NCI-H2171 (cell line): ENCODE measurements at regions not wholly inside any gene's neighbourhood (a gene's known extent, or its start where the extent isn't known, plus 50 kb on each side); places are given as distances from the start of the nearest gene placed in this dataset.
"Not testable (repeated sequence)": the region's sequence is repeated elsewhere in the genome, so short reads cannot be mapped to it uniquely, and the experiment has no call there.

Source experiments
- DNase-seq: peaks from one replicate; lab custom pipeline; 2025; lab: John Stamatoyannopoulos, UW

DNA sequence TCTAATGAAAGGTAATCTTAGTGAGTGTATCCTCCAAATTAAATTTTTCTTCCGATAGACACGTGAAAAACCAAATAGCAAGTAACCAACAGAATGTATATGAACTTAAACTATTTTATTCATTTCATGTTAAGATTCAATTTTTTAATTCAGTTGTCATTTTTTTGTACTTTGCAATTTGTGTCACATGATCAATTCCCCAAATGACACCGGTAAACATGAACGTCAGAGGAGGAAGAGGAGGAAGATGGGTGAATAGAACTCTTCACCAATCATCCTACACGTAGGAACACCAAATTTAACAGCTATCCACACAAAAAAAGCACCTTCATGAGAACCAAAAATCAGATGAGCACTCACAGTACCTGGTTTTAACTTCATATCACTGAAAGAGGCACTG is 401.4 kb upstream of the MIR17HG start:
- DNase-seq: not testable (repeated sequence)

GRCh38 chr13:90947976-90948375 is 399.5 kb upstream of the MIR17HG start:
- DNase-seq: no peak

- no peak for DNase-seq
These were observed 397.3 kb upstream of the MIR17HG start for GRCh38 chr13:90950160-90950559.

DNA sequence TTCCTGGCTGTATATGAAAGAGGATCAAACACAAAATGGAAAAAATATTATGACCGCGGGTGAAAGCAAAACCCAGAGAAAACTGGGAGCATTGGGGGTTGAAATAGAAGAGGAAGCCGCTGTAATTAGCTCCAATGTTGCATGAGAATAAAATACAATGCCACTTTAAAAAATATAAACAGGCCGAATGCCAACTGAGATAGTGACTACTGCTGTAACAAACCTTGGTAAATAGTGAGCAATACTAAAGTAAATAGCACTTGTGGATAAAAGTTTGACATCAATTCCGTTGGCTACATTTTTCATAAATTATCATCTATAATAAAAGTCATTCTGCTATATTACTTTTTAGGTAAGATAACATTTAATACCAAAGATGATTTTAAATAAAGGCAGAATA is 395.8 kb upstream of the MIR17HG start:
- no peak for DNase-seq

DNA sequence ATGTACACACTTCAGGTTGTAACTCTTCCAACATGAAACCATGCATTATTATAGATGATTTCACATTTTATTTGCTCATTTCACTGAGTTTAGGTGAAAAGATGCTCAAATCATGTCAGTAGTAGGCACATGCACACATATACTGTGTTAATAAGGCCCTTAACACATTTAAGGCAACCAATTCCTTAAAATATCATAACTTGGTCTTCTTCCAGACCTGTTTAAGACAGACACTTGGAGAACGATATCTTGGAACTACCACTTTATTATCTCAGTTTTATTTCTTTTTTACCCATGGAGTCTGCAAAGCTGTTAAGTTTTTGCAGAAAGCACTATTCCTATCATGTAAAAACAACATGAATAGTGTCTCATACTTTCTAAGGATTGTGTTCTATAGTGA is 395.2 kb upstream of the MIR17HG start:
- DNase-seq: no peak

DNA sequence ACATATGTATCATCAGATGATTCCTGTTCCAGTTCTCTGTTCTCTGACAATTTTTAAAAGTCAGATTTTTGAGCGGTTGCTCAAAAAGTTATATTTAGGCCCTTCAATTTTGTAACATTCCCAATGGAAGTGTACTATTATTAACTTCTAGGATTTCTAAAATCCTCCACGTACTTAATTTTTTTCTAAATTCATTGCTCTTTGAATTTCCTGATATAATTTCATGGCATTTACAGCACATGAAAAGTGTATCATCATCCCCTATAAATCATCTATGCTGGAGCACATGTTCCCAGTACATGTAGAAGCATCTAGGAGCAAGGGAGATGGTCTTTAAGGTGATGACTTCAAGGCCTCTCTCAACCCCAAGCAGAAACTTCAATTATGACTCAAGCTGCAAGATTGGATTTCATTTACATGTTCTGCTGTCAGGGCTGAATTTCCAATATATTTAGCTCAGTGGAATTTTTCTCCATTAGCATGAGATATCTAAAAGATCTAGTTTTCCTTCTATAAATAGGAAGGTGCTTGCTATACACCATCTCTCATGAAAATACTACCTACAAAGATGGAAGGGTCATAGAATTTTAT is 392.8 kb upstream of the MIR17HG start:
- DNase-seq: no peak

- no peak for DNase-seq
These were observed 391.5 kb upstream of the MIR17HG start for GRCh38 chr13:90956031-90956430.

GRCh38 chr13:90958866-90959265 is 388.6 kb upstream of the MIR17HG start:
- no peak for DNase-seq

GRCh38 chr13:90968166-90968904 is 379.2 kb upstream of the MIR17HG start:
- no peak for DNase-seq

DNA sequence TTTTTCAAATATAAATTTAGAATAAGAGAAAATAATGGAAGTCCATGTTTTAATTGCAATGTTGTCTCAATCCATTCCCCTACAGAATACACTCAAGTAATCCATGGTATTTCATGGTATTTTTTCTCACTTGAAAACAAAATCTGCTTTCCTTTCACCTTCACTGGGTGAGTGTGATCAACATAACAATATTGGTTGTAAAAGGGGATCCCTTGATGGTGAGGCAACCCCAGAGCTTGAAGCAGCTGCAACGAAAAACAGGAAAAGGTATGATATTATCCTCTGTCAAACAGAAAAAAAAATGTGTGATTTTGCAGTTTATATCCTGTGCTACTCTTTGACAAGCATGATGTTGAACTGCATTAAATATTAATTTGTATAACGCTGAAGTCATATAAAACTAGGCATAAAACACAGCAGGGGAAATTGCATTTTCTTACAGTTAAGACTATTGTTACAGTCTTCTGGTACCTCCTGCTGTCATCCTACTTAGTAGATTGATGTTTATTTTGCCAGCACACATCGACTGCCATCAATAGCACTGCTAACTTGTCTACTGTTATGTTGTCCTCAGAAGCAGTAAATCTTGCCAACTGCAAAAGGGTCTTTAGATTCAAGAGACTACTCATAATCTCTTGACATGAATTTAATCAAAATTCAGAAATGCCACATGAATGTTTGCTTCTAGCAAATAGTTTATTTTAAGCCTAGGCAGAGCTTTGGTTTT is 373.1 kb upstream of the MIR17HG start:
- no peak for DNase-seq

- no peak for DNase-seq
These were observed 368.4 kb upstream of the MIR17HG start for GRCh38 chr13:90979059-90979458.

GRCh38 chr13:90984756-90985155 is 362.7 kb upstream of the MIR17HG start:
- no peak for DNase-seq

GRCh38 chr13:90995001-90995400 is 352.5 kb upstream of the MIR17HG start:
- no peak for DNase-seq

DNA sequence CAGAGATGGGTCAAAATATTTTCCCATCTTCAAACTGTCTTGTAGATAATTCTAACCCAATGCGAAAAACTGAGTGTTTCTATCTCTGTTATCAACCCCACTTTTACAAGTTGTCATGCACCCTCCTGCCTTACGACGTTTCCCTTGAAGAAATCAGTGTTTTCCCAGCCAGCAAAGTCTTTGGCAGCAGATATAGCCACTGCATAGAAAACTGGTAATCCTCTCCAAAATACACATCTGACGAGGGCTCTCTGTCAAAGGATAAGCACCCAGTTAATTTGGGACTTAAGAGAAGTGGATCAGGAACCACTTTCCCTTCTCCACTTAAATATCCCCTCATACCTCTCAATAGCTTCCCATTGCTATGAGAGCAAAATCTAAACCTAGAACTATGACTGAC is 351.9 kb upstream of the MIR17HG start:
- no peak for DNase-seq

- no peak for DNase-seq
These were observed 349.5 kb upstream of the MIR17HG start for GRCh38 chr13:90997951-90998350.

DNA sequence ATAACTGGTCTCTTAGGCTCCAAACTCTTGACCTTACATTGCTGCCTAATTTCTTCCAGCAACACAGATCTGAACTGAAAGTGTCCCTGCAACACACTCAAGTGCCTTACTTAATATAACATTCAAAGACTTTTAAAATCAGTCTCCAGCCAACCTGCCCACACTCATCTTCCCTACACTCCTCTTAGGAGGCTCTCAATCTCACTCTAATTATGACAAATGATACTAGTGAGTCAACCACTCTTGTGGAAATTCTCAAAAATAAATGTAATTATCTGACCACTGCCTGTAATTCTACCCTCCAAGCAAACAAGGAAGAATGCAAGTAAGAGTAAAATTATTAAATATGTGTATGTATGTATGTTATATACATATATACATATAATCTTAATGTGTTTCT is 348.1 kb upstream of the MIR17HG start:
- DNase-seq: no peak

DNA sequence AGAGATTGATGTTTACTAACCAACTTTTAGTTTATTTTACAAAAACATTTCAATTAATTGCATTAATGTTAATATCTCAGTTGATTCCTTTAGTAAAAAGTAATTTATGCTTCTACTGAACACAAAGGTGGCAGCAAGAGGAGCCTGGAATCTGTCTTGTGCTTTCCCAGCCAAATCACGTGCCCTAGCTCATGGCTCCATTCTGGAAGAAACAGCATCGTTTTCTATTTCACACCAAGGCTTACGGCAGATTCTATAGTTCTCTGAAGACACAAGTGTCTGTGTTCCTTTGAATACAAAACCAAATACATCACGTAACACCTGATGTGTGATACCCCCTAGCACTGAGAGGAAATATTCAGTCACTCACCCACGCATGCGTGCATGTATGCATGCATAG is 346.1 kb upstream of the MIR17HG start:
- DNase-seq: no peak

- no peak for DNase-seq
These were observed 332.8 kb upstream of the MIR17HG start for GRCh38 chr13:91014696-91015095.

DNA sequence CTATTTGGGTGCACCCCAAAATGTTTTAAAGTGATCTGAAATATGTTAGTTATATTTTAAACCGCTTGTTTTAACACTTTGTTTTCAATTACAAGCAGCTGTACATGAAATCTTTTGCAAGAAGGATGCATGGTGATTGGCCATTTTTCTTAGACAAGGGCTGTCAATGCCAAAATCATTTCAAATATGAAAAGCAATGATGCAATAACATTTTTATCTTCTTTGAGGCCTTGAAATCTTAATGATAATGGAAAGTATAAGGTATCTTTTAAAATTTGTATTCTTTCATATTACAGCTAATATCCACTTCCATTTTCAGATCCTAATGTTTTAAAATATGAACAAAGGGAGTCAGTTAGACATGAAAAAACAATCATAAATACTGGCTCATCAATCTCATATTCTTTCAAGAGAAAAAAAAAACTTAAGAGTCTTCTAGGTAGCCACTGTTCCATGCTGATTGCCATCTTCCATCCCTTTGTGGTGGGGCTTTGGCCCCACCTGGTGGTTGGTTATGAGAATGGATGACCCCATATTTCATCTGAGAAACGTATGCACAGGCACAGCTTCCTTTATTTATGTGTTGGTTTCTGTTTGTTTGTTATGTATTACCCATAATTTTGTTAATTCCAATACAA is 330.3 kb upstream of the MIR17HG start:
- no peak for DNase-seq

DNA sequence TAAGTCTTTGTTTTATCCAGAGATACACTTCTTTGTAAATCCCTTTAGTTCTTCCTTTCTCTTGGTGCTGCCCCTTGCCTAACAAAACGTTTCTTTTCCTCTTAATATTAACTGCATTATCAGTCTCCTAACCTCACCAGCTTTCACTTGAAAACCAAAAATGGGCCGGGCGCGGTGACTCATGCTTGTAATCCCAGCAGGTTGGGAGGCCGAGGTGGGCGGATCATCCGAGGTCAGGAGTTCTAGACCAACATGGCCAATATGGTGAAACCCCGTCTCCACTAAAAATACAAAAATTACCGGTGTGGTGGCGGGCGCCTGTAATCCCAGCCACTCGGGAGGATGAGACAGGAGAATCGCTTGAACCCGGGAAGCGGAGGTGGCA is 329.8 kb upstream of the MIR17HG start:
- DNase-seq: no peak

- DNase-seq: no peak
These were observed 326.9 kb upstream of the MIR17HG start for GRCh38 chr13:91020461-91021034.

- DNase-seq: no peak
These were observed 323.2 kb upstream of the MIR17HG start for GRCh38 chr13:91024157-91024792.
